ENCODE measurements at regions not wholly inside any gene's neighbourhood (a gene's known extent, or its start where the extent isn't known, plus 50 kb on each side); places are given as distances from the start of the nearest gene placed in this dataset.

GRCh38 chr2:41806286-41806685, 241.5 kb upstream of the PKDCC start:
- TF ChIP-seq CTCF (conservative IDR thresholded peaks at IDR 0.05 in 1 of 2, IDR thresholded peaks at IDR 0.05 in 1 of 2; ENCODE audit: low read depth in 1 of 2, low read length in 2 of 2) (no peak), EZH2 (IDR thresholded peaks at IDR 0.05; ENCODE audit: low read length, missing control alignments) (no peak)

All from fibroblast of lung (primary cell).